HK-2 (cell line): ENCODE measurements at regions not wholly inside any gene's neighbourhood (a gene's known extent, or its start where the extent isn't known, plus 50 kb on each side); places are given as distances from the start of the nearest gene placed in this dataset.
A peak's percentile ranks its signal among the peaks of the same experiment; 100 is the strongest.

Source experiments
- DNase-seq: peaks from one replicate; pipeline ENCODE4 v3.0.0-alpha.2; 2018; ENCODE audit not compliant: unreplicated experiment

GRCh38 chr13:50574731-50575130 lies 268.8 kb downstream of the DLEU7 start:
- DNase-seq = no peak

GRCh38 chr13:50575138-50575537 lies 268.4 kb downstream of the DLEU7 start:
- no peak for DNase-seq

- no peak for DNase-seq
Measured at GRCh38 chr13:50576156-50576555, 267.3 kb downstream of the DLEU7 start.

GRCh38 chr13:50577806-50578205 lies 265.7 kb downstream of the DLEU7 start:
- no peak for DNase-seq

DNA sequence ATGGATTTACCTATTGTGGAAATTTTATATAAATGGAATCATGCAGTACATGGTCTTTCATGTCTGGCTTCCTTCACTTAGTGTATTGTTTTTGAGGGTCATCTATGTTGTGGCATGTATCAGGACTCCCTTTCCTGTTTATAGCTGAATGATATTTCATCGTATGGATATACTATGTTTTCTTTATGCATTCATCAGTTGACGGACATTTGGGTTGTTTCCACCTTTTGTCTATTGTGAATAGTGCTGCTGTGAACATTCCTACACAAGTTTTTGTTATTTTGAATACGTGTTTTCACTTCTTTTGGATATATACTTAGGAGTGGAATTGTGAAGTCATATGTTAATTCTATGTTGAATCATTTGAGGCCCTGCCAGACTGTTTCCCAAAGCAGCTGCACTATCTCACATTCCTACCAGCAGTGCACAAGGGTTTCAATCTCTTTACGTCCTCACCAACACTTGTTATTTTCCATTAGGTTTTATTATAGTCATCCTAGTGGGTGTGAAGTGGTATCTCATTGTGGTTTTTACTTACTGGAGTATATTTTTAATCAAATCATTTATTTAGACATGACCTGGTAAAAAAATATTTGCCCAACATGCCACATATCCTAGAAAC lies 262.7 kb downstream of the DLEU7 start:
- DNase-seq = no peak

GRCh38 chr13:50581586-50582196 lies 261.8 kb downstream of the DLEU7 start:
- DNase-seq = no peak

DNA sequence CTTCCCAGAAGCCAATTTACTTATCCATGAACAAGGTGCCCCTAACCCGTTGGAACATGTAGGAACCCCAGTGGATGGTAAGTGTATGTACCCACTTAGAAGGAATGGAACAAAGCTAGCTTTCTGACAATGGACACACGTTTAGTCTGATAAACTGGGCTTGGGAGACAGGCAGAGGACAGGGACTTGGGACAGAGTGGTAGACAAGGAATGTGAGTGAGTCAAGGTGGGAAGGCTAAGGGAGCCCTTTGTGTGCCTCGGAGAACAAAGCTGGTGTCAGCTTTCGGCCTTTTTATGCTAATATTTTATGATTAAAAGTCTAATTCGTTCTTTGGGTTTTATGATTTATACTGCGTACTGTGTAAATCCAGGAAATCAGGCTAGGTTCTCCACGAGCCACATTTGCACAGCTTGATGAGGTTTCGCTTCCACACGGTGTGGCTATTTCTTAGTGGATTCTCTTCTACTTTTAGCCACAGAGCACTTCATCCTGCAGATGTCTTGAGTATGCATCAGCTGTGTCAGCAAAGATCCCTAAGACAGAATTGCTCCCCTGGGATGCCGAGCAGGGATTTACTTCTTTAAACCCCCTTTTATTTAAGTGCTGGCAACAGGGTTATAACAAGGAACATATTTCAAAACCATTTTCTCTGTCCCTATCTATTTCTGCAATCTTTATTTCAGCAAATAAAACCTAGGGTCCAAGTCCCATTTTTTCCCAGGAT lies 258.5 kb downstream of the DLEU7 start:
- DNase-seq = no peak

DNA sequence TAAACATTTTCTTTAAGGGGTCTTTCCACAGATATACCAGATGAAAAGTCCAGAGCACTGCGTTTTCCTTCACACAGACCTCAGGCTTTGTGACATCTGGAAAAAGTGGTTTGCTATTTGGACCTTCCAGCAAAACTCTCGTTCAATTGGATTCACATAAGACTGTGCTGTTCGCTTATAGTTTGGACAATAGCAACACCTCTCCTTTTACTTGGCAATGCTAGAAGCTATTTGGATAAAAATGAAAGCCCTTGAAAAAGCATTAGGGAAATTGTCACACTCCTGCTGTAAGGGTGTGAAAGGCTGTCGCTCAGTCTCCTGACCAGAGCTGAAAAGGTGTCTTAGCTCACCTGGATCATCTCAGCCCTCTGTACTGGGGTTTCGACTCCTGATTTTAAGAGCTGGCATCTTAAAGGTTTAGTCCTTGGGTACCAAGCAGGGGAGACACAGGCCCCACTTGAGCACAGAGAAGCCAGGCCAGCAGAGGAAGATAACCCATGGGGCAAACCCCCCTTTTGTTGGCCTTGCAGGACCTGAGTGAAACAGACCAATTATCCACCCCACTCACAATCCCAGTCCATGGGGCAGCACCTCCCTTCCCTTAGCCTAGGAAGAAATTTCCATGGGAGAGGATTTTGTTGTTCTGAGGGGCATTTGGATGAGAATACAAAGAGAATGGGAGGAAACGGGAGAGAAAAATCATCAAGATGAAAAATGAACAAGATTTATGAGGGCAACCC lies 257.6 kb downstream of the DLEU7 start:
- DNase-seq = no peak

DNA sequence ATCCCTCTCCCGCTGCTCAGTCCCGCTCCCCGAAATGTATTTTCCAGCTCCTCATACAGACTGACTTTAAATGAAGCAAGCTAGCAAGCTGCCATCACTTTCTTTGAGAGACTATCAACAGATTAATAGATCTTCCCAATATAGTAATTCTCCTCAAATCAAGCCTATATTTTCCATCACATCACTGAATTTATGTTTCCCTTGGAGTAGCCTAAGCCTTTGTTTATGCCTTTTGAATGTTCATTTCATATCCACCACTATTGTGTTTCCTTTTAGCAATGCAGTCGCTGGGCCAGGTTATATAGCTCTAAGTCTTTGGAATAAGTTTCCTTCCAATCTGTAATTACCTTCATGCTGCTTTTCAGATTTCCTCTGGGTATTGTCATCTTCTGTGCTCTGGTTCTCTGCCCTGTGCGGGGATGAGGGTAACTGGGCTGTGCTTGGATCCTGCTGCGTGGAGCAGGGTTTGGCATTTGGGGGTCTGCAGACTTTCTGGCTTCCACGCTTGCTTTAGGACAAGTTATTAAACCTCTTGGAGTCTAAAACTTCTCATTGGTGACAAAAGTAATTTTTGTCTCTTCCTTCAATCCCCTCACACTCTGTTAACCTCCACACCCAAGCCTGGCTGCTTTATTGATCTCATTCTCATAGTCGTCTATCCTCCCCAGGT lies 256.9 kb downstream of the DLEU7 start:
- DNase-seq = no peak

DNA sequence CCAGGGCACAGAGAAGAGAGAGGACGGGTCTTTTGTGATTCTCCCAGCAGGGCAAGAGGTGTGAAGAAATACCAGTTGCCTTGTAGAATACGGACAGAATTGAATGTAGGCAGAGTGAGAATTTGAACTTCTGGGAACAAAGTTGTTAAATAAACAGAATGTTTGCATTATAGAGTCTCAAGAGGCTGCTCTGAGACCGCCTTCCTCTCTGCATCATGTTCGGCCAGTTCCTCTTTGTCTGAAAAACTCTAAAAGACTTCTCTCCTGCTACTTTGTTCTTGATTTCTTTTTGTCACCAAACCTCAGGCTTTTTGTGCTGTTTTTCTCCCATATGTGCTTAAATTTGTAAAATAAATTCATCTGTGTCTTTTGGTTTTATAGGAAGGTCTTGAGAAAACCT lies 256.4 kb downstream of the DLEU7 start:
- no peak for DNase-seq

GRCh38 chr13:50587645-50588373 lies 255.7 kb downstream of the DLEU7 start:
- DNase-seq = no peak

DNA sequence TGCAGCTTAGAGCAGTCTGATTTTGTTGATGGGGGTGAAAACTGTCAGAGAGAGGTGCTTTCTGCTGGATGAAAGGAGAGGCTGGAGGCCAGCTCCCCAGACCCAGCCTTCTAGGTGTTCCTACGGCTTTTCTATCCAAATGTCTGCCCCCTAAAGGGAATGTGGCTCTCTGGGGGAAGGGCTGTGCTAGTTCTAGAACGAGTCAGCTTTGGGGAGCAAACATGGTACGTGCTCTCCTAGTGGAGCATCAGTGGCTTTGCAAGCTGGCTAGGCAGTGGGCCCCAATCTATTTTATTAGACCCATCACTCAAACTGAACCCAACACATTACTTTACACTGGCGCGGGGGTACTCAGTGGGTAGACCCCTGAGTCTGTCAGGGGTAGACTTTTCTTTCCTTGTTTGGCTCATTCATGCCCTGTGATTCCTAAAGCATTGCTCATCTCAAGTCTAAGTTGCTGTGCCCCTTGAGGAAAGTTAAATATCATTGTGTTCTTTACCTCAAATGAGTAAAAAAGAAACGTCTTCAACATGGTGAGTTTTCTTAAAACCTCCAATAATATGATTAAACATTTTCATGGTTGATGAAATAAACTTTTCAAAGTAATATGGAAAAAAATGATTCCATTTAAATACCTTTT lies 254.9 kb downstream of the DLEU7 start:
- no peak for DNase-seq

- DNase-seq = peak; percentile 29
Measured at GRCh38 chr13:50589139-50589538, 254.4 kb downstream of the DLEU7 start.

- DNase-seq = peak; percentile 16
Measured at GRCh38 chr13:50589651-50590054, 253.8 kb downstream of the DLEU7 start.

GRCh38 chr13:50592412-50593155 lies 250.9 kb downstream of the DLEU7 start:
- DNase-seq = no peak

GRCh38 chr13:50593207-50593606 lies 250.3 kb downstream of the DLEU7 start:
- no peak for DNase-seq

GRCh38 chr13:50594276-50595051 lies 249.0 kb downstream of the DLEU7 start:
- DNase-seq = no peak

DNA sequence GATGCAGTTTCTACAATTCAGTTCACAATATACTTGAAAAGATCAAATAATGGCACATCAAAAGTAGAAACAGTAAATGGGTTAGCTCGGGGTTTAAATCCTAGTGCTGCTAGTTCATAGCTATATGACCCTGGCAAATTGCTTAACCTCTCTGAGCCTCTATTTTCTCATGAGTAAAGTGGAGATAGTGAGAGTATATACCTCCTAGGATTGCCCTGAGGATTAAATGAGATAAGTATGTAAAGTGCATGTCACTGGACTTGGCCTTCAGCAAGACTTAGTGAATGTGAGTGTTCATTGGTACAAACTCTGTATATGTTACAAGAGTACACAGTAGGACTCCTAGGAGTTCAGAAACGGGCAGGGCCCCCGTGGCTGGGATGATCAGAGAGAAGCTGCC lies 248.3 kb downstream of the DLEU7 start:
- DNase-seq = no peak

GRCh38 chr13:50596156-50596555 lies 247.3 kb downstream of the DLEU7 start:
- DNase-seq = no peak
